ENCODE measurements at regions not wholly inside any gene's neighbourhood (a gene's known extent, or its start where the extent isn't known, plus 50 kb on each side); places are given as distances from the start of the nearest gene placed in this dataset.

- in situ Hi-C loops (cut with HindIII; ENCODE audit: low pct_unique_long_range_greater_than_20kb, low sequenced_read_pairs), result no loop called here
- DNase-seq (ENCODE audit: low read depth), result no peak
These were observed 154.6 kb downstream of the SLC6A15 start for GRCh38 chr12:84757978-84758377.

- in situ Hi-C loops (cut with HindIII; ENCODE audit: low pct_unique_long_range_greater_than_20kb, low sequenced_read_pairs), result no loop called here
- no peak for DNase-seq (ENCODE audit: low read depth)
These were observed 155.6 kb downstream of the SLC6A15 start for GRCh38 chr12:84756961-84757360.

- in situ Hi-C loops (cut with HindIII; ENCODE audit: low pct_unique_long_range_greater_than_20kb, low sequenced_read_pairs), result no loop called here
- DNase-seq (ENCODE audit: low read depth), result no peak
These were observed 167.5 kb downstream of the SLC6A15 start for GRCh38 chr12:84745127-84745526.

- in situ Hi-C loops (cut with HindIII; ENCODE audit: low pct_unique_long_range_greater_than_20kb, low sequenced_read_pairs), result no loop called here
- no peak for DNase-seq (ENCODE audit: low read depth)
These were observed 170.9 kb downstream of the SLC6A15 start for GRCh38 chr12:84741692-84742091.

- in situ Hi-C loops (cut with HindIII; ENCODE audit: low pct_unique_long_range_greater_than_20kb, low sequenced_read_pairs), result no loop called here
- DNase-seq (ENCODE audit: low read depth), result no peak
These were observed 171.6 kb downstream of the SLC6A15 start for GRCh38 chr12:84741031-84741430.

GRCh38 chr12:84740602-84741001 lies 172.0 kb downstream of the SLC6A15 start:
- no peak for DNase-seq (ENCODE audit: low read depth)
- in situ Hi-C loops (cut with HindIII; ENCODE audit: low pct_unique_long_range_greater_than_20kb, low sequenced_read_pairs), result no loop called here

GRCh38 chr12:84738481-84738972 lies 174.1 kb downstream of the SLC6A15 start:
- in situ Hi-C loops (cut with HindIII; ENCODE audit: low pct_unique_long_range_greater_than_20kb, low sequenced_read_pairs), result no loop called here
- DNase-seq (ENCODE audit: low read depth), result peak; percentile 84

- in situ Hi-C loops (cut with HindIII; ENCODE audit: low pct_unique_long_range_greater_than_20kb, low sequenced_read_pairs), result no loop called here
- no peak for DNase-seq (ENCODE audit: low read depth)
These were observed 179.7 kb downstream of the SLC6A15 start for GRCh38 chr12:84732828-84733340.

- no peak for DNase-seq (ENCODE audit: low read depth)
- in situ Hi-C loops (cut with HindIII; ENCODE audit: low pct_unique_long_range_greater_than_20kb, low sequenced_read_pairs), result no loop called here
These were observed 181.9 kb downstream of the SLC6A15 start for GRCh38 chr12:84730561-84731162.

- DNase-seq (ENCODE audit: low read depth), result peak; percentile 22
- in situ Hi-C loops (cut with HindIII; ENCODE audit: low pct_unique_long_range_greater_than_20kb, low sequenced_read_pairs), result no loop called here
These were observed 184.6 kb downstream of the SLC6A15 start for GRCh38 chr12:84727961-84728360.

- in situ Hi-C loops (cut with HindIII; ENCODE audit: low pct_unique_long_range_greater_than_20kb, low sequenced_read_pairs), result no loop called here
- no peak for DNase-seq (ENCODE audit: low read depth)
These were observed 185.8 kb downstream of the SLC6A15 start for GRCh38 chr12:84726780-84727179.

GRCh38 chr12:84723988-84724387 lies 188.6 kb downstream of the SLC6A15 start:
- in situ Hi-C loops (cut with HindIII; ENCODE audit: low pct_unique_long_range_greater_than_20kb, low sequenced_read_pairs), result no loop called here
- DNase-seq (ENCODE audit: low read depth), result no peak

GRCh38 chr12:84719997-84720396 lies 192.6 kb downstream of the SLC6A15 start:
- in situ Hi-C loops (cut with HindIII; ENCODE audit: low pct_unique_long_range_greater_than_20kb, low sequenced_read_pairs), result no loop called here
- no peak for DNase-seq (ENCODE audit: low read depth)

GRCh38 chr12:84718906-84719305 lies 193.7 kb downstream of the SLC6A15 start:
- no peak for DNase-seq (ENCODE audit: low read depth)
- in situ Hi-C loops (cut with HindIII; ENCODE audit: low pct_unique_long_range_greater_than_20kb, low sequenced_read_pairs), result no loop called here

- DNase-seq (ENCODE audit: low read depth), result no peak
- in situ Hi-C loops (cut with HindIII; ENCODE audit: low pct_unique_long_range_greater_than_20kb, low sequenced_read_pairs), result no loop called here
These were observed 199.9 kb downstream of the SLC6A15 start for GRCh38 chr12:84712747-84713146.

GRCh38 chr12:84706374-84706773 lies 206.2 kb downstream of the SLC6A15 start:
- in situ Hi-C loops (cut with HindIII; ENCODE audit: low pct_unique_long_range_greater_than_20kb, low sequenced_read_pairs), result no loop called here

GRCh38 chr12:84704856-84705255 lies 207.7 kb downstream of the SLC6A15 start:
- DNase-seq (ENCODE audit: low read depth), result no peak
- in situ Hi-C loops (cut with HindIII; ENCODE audit: low pct_unique_long_range_greater_than_20kb, low sequenced_read_pairs), result no loop called here

More at GRCh38 chr12:84706374-84706773, 206.2 kb downstream of the SLC6A15 start:
- no peak for DNase-seq (ENCODE audit: low read depth)

- DNase-seq (ENCODE audit: low read depth), result no peak
- in situ Hi-C loops (cut with HindIII; ENCODE audit: low pct_unique_long_range_greater_than_20kb, low sequenced_read_pairs), result no loop called here
These were observed 210.6 kb downstream of the SLC6A15 start for GRCh38 chr12:84702001-84702400.

GRCh38 chr12:84701041-84701440 lies 211.6 kb downstream of the SLC6A15 start:
- no peak for DNase-seq (ENCODE audit: low read depth)
- in situ Hi-C loops (cut with HindIII; ENCODE audit: low pct_unique_long_range_greater_than_20kb, low sequenced_read_pairs), result no loop called here
